ENCODE measurements at regions not wholly inside any gene's neighbourhood (a gene's known extent, or its start where the extent isn't known, plus 50 kb on each side); places are given as distances from the start of the nearest gene placed in this dataset.
"Not testable (repeated sequence)": the region's sequence is repeated elsewhere in the genome, so short reads cannot be mapped to it uniquely, and the experiment has no call there.

GRCh38 chr2:66145490-66145889 is 289.4 kb upstream of the MEIS1 start:
- DNase-seq (ENCODE audit: low read depth): no peak
- no peak overlapping the region for H3K4me3 ChIP-seq (replicated peaks; ENCODE audit: low read depth, low read length)
- TF ChIP-seq, protein P1, sequence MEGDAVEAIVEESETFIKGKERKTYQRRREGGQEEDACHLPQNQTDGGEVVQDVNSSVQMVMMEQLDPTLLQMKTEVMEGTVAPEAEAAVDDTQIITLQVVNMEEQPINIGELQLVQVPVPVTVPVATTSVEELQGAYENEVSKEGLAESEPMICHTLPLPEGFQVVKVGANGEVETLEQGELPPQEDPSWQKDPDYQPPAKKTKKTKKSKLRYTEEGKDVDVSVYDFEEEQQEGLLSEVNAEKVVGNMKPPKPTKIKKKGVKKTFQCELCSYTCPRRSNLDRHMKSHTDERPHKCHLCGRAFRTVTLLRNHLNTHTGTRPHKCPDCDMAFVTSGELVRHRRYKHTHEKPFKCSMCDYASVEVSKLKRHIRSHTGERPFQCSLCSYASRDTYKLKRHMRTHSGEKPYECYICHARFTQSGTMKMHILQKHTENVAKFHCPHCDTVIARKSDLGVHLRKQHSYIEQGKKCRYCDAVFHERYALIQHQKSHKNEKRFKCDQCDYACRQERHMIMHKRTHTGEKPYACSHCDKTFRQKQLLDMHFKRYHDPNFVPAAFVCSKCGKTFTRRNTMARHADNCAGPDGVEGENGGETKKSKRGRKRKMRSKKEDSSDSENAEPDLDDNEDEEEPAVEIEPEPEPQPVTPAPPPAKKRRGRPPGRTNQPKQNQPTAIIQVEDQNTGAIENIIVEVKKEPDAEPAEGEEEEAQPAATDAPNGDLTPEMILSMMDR (IDR thresholded peaks at IDR 0.05; ENCODE audit: low read length, missing control alignments): no peak

GRCh38 chr2:66144324-66144723 is 290.6 kb upstream of the MEIS1 start:
- not testable (repeated sequence) for DNase-seq (ENCODE audit: low read depth)

GRCh38 chr2:66137606-66138130 is 297.3 kb upstream of the MEIS1 start:
- DNase-seq (ENCODE audit: low read depth): no peak
- TF ChIP-seq, protein P1 (IDR thresholded peaks at IDR 0.05; ENCODE audit: low read length, missing control alignments): no peak
- H3K4me3 ChIP-seq (replicated peaks; ENCODE audit: low read depth, low read length): no peak overlapping the region

More at GRCh38 chr2:66144324-66144723, 290.6 kb upstream of the MEIS1 start:
- not testable (repeated sequence) for H3K4me3 ChIP-seq (replicated peaks; ENCODE audit: low read depth, low read length)

- no peak overlapping the region for H3K4me3 ChIP-seq (replicated peaks; ENCODE audit: low read depth, low read length)
- no peak for DNase-seq (ENCODE audit: low read depth)
- TF ChIP-seq, protein P1 (IDR thresholded peaks at IDR 0.05; ENCODE audit: low read length, missing control alignments): no peak
Measured at GRCh38 chr2:66134138-66134701, 300.7 kb upstream of the MEIS1 start.

GRCh38 chr2:66127656-66128055 is 307.3 kb upstream of the MEIS1 start:
- H3K4me3 ChIP-seq (replicated peaks; ENCODE audit: low read depth, low read length): no peak overlapping the region
- DNase-seq (ENCODE audit: low read depth): no peak
- TF ChIP-seq, protein P1 (IDR thresholded peaks at IDR 0.05; ENCODE audit: low read length, missing control alignments): no peak

- H3K4me3 ChIP-seq (replicated peaks; ENCODE audit: low read depth, low read length): no peak overlapping the region
- TF ChIP-seq, protein P1 (IDR thresholded peaks at IDR 0.05; ENCODE audit: low read length, missing control alignments): no peak
- no peak for DNase-seq (ENCODE audit: low read depth)
Measured at GRCh38 chr2:66127061-66127460, 307.9 kb upstream of the MEIS1 start.

DNA sequence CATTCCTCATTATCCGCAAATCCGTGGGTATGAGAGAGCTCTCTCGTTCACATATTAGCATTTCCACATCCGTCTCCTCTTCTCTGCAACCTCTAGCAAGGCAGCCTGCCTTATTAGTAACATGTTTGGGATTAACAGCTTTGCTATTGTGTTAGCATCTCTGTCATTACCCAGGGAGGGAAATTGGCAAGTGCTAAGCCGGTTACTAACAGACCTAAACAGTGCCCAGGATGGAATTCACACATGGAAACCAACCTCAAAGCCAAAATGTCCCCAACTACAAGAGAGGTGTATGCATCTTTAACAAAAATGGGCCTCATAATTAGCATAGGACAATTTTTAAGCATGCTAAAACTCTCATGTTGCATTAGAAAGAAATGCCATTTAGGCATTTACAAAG is 309.0 kb upstream of the MEIS1 start:
- no peak overlapping the region for H3K4me3 ChIP-seq (replicated peaks; ENCODE audit: low read depth, low read length)
- DNase-seq (ENCODE audit: low read depth): no peak
- TF ChIP-seq, protein P1 (IDR thresholded peaks at IDR 0.05; ENCODE audit: low read length, missing control alignments): no peak

Measured in fibroblast of pulmonary artery (primary cell).